ENCODE measurements at regions not wholly inside any gene's neighbourhood (a gene's known extent, or its start where the extent isn't known, plus 50 kb on each side); places are given as distances from the start of the nearest gene placed in this dataset.

GRCh38 chr6:113651120-113651519, 206.0 kb upstream of the MARCKS start:
- DNase-seq (ENCODE audit: low spot score) (no peak), ATAC-seq (no peak)
- Histone ChIP-seq H3K4me2 (no peak overlapping the region), H3K4me3 (no peak overlapping the region), H3K4me1 (ENCODE audit: insufficient read depth) (peaks cover 10% of the 10 kb centered on the region; the same call in 1 of the 2 replicates), H3K27ac (ENCODE audit: low read depth) (no peak overlapping the region), H3K9me2 (ENCODE audit: insufficient read depth) (no peaks in the 10 kb centered on the region), H3K36me3 (ENCODE audit: insufficient read depth) (no peaks in the 10 kb centered on the region), H3K27me3 (ENCODE audit: insufficient read depth) (no peaks in the 10 kb centered on the region), H3F3A (replicated peaks; ENCODE audit: low read depth) (no peaks in the 10 kb centered on the region), H2AFZ (no peak overlapping the region), H3K79me2 (replicated peaks; ENCODE audit: insufficient read depth) (no peaks in the 10 kb centered on the region), H4K20me1 (replicated peaks; ENCODE audit: insufficient read depth) (no peaks in the 10 kb centered on the region)
- H3K4me1 Mint-ChIP-seq = peaks cover 18% of the 10 kb centered on the region; the same call in 2 of the 3 replicates
- H3K9me3 Mint-ChIP-seq = no peaks in the 10 kb centered on the region
- H3K36me3 Mint-ChIP-seq (ENCODE audit: low read depth) = no peaks in the 10 kb centered on the region
- TF ChIP-seq EZH2 (IDR thresholded peaks at IDR 0.05; ENCODE audit: low read depth, unreplicated experiment) (no peak), POLR2AphosphoS5 (IDR thresholded peaks at IDR 0.05; ENCODE audit: low read depth) (no peak), ZNF331 (CRISPR knock-in tag; IDR thresholded peaks at IDR 0.05; ENCODE audit: low read depth) (no peak), ETS1 (IDR thresholded peaks at IDR 0.05) (no peak), ZNF462 (CRISPR knock-in tag; IDR thresholded peaks at IDR 0.05) (no peak), NANOG (IDR thresholded peaks at IDR 0.05; ENCODE audit: borderline replicate concordance) (no peak), CREB1 (CRISPR knock-in tag; IDR thresholded peaks at IDR 0.05; ENCODE audit: low read depth) (no peak)
- H3K27me3 Mint-ChIP-seq (ENCODE audit: insufficient read depth, low read depth, poor library complexity) = no peaks in the 10 kb centered on the region
- no peak overlapping the region for H3K27ac Mint-ChIP-seq
- no peak overlapping the region for H3K4me3 Mint-ChIP-seq
